Stimulated activated CD8-positive, alpha-beta memory T cell treated with anti-CD3 and anti-CD28 coated beads, Interleukin-12 subunit alpha, Interleukin-12 subunit beta, amount 100 ng/mL, for 4 hours (primary cell): ENCODE measurements at regions not wholly inside any gene's neighbourhood (a gene's known extent, or its start where the extent isn't known, plus 50 kb on each side); places are given as distances from the start of the nearest gene placed in this dataset.

Experiments
- DNase-seq: peaks from one replicate; pipeline ENCODE4 v3.0.0-alpha.2; 2020; ENCODE audit warnings: low read depth

DNA sequence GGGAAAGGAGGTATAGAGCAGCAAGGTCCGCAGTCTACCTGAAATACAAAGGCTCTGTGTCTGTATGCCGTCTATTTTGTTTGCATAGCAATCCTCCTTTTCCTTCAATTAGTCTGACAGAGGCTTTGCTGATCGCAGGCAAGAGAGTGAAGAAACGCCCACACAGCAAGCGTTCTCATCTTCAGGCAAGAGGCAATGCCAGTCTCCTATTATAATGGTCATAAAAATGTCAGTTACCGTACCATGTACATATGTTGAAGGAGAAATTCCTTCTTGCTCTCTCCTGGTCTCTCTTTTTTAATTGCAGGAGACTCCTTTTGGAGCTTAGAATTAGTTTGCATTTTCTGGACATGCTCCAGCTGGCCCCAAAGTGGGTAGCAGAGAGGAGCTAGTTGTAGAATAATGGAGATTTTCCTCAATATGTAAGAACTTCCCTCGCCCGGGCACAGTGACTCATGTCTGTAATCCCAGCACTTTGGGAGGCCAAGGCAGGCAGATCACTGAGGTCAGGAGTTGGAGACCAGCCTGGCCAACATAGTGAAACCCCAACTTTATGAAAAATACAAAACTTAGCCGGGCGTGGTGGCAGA is 139.5 kb downstream of the PFKFB3 start:
- no peak for DNase-seq

DNA sequence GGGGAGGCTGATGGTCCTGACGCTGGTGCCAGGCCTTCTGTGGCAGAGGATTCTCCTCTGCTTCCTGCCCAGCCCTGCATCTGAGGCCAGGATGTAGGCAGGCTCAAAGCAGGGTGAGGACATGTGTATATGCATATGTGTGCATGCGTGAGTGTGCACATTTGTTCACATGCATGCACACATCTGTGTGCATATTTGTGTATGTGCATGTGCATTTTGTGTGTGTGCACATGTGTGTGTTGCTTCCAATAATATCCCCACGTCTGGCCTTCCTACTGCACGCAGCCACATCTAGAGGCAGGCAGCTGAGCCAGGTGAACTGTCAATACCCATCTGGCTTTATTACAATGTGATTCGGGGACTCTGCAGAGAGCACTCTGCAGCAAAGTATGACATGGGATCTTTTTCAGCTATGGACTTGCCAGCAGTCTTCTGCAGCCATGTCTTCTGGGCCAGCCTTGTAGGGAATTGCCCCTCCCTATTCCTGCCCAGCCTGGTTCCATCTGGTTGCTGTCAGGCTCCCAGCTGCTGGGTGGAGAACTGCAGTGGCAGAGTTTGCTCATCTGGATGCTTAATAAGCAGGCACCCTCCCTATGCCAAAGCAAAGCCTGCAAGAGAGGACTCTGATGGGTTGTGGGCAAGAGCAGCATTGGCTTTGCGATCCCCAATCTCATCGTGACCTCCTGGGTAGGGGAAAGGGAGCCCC is 140.7 kb downstream of the PFKFB3 start:
- no peak for DNase-seq

DNA sequence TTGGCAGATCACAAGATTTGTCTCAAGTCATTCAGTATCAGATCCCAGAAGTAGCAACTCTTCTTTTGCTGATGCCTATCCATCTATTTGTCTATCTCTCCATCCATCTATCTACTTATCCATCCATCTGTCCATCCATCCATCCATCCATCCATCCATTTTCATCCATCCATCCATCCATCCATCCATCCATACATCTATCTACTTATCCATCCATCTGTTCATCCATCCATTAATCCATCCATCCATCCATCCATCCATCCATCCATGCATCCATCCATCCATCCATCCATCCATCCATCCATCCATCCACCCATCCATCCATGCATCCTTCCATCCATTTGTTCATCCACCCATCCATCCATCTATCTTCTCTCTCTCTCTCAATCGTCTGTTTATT is 142.7 kb downstream of the PFKFB3 start:
- DNase-seq: no peak

DNA sequence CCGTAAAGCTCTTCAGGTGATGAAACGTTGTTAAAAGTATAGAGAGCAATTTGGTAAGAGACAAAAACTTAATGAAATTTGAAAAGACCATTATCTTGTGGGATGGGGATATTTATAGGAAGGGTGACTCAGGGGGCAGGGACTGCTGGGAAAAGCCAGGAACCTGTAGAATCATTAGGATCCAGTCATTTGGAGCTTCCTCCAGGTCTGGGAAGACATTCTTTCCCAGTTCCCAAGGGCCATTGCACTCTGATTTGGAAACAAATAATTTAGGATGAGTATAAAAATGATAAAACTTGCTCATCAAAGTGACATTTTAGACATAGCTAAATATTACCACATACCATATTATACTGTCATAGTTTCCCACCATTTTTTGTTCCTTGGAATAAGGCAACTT is 143.9 kb downstream of the PFKFB3 start:
- DNase-seq: no peak

DNA sequence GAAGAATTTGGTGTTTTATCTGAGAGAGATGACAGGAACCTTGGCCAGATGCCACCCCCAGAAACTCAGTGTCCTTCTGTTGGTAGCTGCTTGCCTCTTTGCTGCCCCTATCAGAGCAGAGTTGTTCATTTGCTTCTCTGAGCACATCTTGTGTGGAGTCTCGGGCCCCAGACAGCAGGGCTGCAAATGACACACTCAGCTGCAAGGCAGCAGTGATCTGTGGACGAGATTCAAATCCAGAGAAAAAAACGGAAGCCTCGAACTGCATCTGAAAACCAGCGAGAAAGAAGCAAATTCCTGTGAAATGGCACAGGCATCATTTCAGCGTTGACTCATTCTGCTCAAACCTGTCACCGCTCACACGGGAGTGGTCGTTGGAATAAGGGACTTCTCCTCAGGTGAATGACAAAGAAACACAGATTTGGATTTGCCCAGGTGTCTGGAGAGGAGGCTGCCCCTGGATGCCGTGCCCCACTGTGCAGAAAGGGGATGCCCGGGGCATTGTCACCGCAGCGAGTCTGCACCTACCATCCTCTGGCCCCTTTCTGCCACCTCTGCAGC is 144.7 kb downstream of the PFKFB3 start:
- DNase-seq: peak; percentile 32

DNA sequence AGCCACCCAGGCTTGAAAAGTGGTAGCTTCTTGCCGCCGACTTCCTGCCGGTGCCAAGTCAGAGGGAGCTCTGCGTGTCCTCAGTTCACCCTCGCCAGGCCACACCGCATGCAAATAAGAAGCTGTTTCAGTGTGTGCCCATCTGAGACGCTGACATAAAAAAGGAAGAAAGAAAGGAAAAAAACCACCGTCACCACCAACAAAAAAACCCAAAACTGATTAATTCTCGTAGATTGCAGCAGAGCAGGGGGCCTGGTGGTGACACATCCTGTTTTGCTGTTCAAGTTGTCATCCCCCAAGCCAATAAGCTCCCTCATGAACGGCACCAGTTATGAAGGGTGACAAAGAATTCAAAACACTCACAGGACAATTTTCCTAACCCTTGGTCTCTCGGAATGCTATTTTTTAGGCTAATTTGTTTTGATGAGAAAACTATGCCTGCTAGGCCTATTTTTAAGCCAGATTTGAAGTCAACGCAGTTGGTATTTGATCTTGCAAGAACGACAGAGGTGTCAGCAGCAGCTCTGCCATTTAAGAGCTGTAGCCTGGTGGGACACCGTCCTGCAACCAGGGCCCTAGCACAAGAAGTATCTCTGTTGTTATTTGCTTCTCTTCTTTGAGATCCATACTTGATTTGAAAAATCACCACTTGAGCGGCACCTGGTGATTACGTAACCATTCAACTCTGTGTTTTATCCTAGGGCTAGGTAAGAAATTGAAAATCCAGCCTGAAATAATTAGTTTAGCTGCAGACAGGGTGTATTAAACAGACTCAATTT is 145.6 kb downstream of the PFKFB3 start:
- peak; percentile 64 for DNase-seq

DNA sequence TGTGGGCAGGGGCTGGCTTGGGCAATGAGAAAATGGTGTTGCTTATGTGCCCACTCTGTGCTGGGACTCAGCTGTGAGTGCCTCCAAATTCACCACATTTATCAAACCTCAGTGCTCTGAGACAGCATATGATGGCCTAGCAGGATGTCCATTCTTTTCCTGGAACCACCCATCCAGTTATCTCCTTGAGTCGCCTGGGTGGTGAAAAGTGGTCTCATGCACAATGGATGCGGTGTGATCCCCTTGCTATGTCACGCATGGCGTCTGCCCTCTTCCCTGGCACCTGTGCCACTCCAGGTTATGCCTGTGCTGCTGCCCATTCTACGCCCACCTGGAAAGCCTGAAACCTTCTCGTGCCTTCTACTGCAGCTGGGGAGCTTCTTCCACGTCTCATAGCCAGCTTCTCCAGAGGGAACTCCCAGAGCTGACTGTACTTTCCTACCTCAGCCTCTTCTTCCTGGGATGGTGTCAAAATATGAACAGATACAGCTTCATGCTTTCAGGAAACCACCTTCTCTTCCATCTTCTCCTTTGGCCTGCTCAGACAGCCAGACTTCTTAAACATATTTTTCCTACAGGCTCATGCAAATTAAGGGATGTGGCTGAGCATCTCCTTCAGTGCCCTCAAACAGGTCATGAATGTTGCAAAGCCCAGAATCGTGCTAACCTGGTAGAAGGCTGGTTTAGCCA is 147.3 kb downstream of the PFKFB3 start:
- no peak for DNase-seq

DNA sequence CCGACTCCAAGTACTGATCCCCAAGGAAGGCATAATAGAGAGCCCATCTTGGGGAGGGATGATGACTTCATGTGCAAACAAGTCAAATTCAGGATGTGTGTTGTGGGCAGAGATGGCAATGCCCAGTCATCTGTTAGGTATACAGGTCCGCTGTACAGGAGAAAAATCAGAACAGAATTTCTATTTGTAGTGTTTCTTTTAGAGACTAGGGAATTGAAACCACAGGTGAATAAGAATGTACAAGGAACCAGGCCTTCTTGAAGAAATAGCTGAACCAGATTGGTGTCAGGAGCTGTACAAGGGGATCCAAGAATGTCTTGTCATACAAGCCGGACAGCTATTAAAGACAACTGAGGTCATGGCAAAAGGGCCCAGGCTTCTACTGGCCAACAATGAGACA is 147.9 kb downstream of the PFKFB3 start:
- no peak for DNase-seq

DNA sequence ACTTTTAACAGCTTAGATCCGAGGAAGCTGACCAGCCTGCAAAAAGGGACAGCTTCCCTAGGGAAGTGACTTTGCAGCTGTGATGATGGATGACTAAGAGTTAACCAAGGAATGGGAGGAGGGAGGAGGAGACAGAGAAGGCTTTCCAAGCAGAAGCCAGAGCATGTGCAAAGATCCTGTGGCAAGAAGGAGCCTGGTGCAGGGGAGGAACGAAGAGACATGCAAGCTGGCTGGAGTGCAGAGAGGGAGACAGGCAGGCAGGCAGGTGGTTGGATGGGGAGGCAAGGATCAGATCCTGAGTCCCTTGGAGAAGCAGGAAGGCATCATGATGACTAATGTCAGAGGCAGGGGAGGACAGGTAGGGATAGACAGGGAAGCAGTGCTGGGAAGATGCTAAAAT is 148.8 kb downstream of the PFKFB3 start:
- no peak for DNase-seq

DNA sequence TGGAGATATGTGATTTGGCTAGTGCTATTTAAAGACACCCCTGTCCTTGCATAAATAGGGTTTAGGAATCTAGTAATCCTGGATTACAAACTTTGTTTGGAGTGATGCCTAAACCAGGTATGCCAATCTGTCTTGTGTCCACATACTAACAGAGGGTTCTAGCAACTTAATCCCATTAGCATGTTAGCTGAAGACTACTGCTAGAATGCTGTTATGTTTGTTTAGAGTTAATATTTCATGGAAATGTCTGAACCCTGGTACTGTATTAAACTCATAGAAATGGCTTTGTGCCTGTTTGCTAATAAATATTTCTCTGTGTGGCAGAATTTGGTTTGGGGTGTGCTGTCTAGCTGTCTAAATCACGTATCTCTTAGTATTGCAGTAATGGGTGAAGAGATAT is 150.8 kb downstream of the PFKFB3 start:
- DNase-seq: no peak

DNA sequence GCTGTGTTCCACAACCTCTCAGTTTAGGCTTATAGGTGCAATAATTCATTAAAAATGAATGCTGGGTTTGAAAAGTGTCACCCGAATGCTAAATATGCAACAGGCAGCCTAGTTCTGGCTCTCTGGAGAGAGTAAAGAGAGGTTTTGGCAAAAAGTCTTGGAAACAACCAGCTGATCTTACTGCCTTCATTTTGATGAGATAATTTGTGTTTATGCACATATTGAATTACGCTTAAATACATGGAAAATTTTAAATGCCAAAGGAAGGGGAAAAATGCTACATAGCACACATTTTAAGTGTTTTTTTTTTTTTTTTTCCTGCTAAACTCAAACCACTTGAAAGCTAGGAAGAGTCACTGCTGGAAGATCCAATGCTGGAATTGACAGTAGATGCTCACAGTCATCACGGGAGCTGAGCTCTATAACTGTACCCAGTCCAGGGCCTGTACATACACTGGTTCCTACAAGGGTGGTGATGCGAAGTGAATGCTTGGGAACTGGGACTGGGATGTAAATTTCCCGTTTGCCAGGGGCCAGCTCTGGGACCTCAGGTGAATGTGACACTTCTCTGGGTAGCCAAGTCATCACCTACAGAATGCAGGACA is 151.5 kb downstream of the PFKFB3 start:
- DNase-seq: no peak

DNA sequence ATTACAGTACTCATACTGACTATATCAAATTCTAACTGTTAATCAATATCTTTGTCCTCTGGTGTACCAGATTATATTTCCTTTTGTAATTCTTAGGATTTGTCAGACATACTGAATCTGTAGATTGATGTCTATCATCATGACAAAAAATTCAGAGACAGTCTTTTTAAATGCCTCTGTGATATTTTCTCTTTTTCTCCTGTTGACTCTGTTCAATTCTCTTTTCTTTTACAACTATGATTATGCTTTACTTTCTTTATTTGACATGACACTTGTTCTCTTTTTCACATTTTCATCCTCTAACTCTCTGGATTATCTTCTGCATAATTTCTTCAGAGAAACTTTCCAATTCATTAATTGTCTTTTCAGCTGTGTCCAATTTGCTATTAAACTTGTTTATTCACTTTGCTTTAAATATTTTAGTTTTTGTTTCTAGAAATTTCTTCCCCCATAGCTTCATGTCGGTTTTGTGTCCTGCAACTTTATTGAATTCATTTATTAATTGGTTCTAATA is 153.6 kb downstream of the PFKFB3 start:
- DNase-seq: no peak

DNA sequence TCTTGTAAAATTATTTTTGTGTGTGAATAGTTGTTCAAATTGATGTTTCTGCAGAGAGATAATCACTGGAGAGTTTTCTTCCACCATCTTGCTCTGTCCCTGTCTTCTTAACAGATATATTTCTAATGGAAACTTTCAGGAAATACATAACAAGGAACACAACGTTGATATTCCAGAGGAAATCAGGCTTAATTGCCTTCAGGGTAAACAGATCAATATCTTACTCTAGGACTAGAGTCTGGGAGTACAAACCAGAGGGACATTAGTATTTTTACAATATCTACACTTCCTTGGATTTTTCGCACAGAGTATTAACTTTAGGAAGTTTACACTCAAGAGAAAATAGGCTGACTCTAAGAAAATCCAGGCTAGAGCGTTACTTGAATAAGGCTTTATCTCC is 159.1 kb downstream of the PFKFB3 start:
- no peak for DNase-seq

DNA sequence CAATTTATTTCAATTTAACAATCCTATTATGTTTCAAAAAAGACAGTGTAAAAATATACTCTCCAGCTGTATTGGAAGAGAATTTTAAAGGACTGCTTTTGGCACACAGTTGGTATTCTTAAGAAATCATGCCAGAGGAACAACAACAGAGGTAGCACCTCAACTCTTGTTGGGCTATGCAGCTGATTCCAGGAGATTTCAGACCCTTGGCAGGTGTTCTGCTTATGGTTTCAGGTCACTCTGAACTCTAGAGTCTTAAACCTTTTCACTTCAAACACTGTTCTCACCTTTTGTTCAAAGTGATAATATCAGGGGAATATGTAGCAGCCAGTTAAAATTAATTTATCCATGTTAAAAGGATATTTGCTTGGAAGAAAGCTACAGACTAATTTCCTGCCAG is 160.1 kb downstream of the PFKFB3 start:
- no peak for DNase-seq

DNA sequence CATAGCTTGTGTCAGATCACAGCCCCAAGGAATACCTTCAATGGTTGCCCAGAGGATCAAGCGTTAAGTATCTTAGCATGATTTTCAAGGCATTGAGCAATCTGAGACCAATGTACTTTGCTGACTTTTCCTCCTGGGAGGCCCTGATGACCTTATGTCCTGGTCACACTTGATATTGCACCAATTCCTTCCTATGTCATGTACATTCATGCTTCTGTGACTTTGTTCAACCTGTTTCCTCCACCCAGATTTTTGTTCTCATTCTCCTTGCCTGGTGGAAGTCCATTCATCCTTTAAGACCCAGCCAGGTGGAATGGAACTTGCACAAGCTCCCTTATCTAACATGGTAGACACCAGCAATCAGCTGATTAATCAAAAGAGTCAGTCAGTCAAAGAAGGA is 160.8 kb downstream of the PFKFB3 start:
- no peak for DNase-seq

DNA sequence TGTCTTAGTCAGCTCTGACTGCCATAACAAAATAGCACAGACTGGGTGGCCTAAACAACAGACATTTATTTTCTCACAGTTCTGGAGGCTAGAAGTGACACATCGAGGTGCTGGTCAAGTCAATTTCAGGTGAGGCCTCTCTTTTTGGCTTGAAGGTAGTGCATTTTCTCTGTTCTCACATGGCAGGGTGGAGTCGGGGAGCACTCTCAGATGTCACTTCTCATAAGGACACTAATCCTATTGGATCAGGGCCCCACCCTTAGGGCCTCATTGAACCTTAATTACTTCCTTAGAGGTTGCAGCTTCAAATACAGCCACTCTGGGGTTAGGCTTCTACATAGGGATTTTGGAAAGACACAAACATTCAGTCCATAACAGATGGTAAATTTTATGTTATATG is 161.6 kb downstream of the PFKFB3 start:
- DNase-seq: no peak

DNA sequence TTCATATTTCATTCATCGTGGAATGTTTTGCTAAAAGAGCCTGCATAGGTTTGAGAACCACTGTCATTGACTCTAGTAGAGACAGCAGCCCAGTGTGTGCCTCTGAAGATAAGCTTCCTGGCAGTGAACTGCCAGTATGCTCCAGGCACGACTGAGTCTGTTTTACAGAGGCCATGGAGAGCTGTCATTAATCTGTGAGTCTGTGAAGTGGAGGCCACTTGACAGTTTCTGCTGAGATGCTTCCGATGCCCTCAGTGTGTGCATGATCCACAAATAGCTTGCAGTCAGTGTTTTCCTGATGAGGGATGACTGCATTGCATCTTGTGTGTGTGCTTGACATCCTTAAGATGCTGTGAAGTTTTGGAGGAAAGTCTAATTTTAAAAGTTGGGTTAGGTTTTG is 162.2 kb downstream of the PFKFB3 start:
- DNase-seq: no peak

DNA sequence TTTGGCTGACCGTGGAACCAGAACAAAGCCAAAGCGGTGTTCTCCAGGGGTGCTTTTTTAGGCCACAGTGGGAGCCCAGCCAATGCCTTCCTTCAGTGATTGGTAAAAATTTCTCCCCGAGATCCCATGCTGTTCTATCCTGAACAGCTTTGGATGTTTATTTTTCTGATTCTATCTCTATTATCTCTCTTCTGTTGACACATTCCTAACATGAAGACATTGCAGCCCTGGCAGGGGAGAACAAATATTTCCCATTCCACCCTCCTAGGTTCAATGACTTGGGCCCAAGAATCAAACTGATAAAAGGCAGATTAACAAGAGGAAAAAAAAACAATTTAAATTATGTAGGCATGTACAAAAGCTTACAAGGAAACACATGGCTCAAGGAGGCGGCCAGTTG is 162.7 kb downstream of the PFKFB3 start:
- no peak for DNase-seq
